DOHH2 (cell line): ENCODE measurements at regions not wholly inside any gene's neighbourhood (a gene's known extent, or its start where the extent isn't known, plus 50 kb on each side); places are given as distances from the start of the nearest gene placed in this dataset.

Source experiments
- CTCF ChIP-seq: fragments of 200-600 bp; sonication (generic); IDR thresholded peaks from one replicate; pipeline ENCODE4 v1.5.1; 2014; ENCODE audit warnings: antibody characterized with exemption, mild to moderate bottlenecking, low read depth, low read length; ENCODE audit not compliant: poor library complexity, severe bottlenecking
- EZH2phosphoT487 ChIP-seq: fragments of 200-600 bp; sonication (generic); IDR thresholded peaks from 2 replicates; pipeline ENCODE4 v1.6.1; 2017; ENCODE audit warnings: borderline replicate concordance, mild to moderate bottlenecking, antibody characterized with exemption, low read length, moderate library complexity, mixed read lengths

DNA sequence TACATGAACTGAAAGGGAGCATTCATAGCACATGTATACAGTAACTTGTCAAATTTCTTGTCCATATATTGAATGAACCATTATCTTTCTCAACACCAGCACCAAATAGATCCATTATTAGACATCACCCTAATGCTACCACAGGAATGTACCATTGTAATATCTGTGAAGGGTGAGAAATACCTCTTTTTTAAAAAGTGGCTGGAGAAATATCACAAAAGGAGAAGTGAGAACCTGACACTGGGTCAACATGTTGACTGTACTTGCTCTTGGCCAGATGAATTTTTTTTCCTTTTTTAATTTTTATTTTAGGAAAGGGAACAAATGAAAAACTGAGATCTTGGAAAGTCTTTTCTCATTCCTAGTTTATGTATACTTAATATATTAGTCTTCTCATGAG is 63.5 kb downstream of the CAVIN2 start:
- TF ChIP-seq CTCF (no peak), EZH2phosphoT487 (no peak)
